NCI-H226 (cell line): ENCODE measurements at regions not wholly inside any gene's neighbourhood (a gene's known extent, or its start where the extent isn't known, plus 50 kb on each side); places are given as distances from the start of the nearest gene placed in this dataset.

Experiments
- DNase-seq: peaks from one replicate; pipeline ENCODE4 v3.0.0-alpha.2; 2015

GRCh38 chr7:106417273-106417902 lies 132.6 kb upstream of the NAMPT start:
- DNase-seq: no peak

GRCh38 chr7:106416430-106416829 lies 131.6 kb upstream of the NAMPT start:
- DNase-seq: no peak

- DNase-seq: peak; percentile 72
Observed at GRCh38 chr7:106415433-106415832, 130.7 kb upstream of the NAMPT start.

GRCh38 chr7:106413446-106413845 lies 128.7 kb upstream of the NAMPT start:
- DNase-seq: no peak

- DNase-seq: no peak
Observed at GRCh38 chr7:106405697-106406141, 120.9 kb upstream of the NAMPT start.

DNA sequence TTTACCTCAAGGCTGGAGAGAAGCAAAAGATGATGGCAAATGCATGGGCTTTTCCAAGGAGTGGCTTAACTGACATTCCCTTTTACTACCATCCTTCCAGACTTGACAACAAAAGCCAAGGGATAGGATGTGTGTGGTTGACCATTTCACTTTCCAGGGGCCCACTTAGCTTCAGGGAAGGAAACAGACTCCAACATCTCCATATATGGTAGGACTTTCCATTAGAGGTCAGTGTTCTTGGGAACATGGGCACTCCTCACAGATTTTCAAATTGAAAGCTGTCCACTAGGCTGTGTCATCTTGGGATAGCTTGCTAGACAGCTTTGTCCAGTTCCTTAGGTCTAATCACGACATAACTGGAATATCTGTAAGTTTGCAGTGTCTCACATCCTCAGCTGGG lies 118.1 kb upstream of the NAMPT start:
- no peak for DNase-seq

- no peak for DNase-seq
Observed at GRCh38 chr7:106400923-106401322, 116.1 kb upstream of the NAMPT start.

DNA sequence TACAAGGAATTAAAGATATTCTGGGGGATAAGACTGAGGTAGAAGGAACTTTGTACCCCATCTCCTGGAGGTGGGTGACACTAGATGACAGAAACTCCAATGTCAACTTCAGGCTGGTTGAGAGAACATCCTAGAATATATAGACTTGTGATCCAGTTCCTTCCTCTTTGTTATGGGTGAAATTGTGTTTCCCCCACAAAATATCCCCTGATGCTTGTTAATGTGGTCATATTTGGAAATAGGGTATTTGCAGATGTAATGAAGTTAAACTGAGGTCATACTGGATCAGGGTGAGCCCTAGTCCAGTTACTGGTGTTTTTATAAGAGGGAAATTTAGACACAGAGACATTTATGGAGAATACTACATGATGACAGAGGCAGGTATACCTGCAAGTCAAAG lies 114.0 kb upstream of the NAMPT start:
- DNase-seq: no peak

DNA sequence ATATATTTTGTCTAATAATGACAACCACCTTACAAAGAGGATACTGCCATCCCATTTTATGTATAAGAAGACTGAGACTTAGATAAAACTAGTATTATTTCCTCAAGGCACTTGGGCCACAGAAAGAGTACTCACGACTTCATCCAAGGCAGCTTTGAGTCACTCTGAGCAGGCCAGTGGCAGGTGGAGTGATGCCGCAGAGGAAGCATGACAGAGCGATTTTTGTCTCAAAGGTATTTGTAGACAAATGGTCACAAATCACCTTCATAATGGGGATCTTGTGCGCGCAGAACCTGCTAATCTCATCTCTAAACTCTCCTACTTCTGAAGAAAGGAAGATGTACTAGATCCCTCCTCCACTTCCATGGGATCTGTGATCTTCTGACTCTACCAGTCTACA lies 113.2 kb upstream of the NAMPT start:
- DNase-seq: no peak

DNA sequence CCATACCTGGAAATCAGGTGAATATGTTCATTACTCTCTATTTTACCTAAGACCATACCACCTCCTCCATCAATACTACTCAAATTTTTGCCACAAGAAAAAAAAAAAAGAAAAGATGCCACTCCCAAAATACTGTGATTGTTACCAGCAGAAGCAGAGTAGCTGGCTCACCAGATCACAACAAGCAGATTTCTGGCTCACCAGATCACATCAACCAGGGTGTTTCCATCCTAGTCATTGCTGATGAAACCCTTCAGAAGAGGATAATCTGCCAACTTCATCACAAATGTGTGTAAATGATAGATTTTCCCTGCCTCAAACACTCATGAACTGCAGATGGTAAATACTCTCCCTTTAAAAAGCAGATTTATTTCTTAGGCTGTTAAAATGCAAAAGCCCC lies 109.7 kb upstream of the NAMPT start:
- DNase-seq: no peak

DNA sequence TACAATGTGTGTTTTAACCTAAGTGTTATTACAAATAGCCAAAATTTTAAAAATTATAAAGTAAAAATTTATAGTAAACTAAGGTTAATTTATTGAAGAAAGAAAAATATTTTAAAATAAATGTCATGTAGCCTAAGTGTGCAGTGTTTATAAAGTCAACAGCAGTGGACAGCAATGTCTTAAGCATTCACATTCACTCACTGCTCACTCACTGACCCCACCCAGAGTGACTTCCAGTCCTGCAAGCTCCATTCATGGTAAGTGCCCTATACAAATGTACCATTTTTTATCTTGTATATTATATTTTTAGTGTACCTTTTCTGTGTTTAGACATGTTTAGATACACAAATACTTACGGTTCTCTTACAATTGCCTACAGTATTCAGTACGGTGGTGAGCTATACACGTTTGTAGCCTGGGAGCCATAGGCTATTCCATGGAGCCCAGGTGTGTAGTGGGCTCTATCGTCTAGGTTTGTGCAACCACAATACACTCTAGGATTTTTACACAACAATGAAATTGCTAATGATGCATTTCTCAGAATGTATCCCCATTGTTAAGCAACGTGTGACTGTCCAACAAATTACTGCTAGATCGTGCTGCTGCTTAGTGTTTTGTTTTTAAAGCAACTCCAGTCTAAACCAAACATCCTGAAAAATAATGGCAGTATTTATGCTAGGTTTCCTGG lies 108.9 kb upstream of the NAMPT start:
- DNase-seq: no peak

DNA sequence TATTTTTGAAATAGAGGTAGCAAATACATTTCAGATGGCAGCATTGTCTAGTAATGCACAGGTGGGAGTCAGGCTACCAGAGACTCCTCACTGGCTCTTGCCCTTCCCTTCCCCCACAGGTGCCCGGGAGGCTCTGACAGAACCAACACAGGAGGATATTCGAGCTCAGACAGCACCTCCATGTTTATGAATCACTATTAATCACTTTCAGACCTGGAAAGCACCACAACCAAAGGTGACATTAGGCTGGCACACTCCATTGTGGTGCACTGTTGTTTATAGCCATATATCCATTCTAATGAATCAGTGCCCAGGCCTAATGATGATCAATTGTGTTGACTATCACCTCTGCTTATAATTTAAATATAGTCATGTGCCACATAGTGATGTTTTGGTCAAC lies 107.8 kb upstream of the NAMPT start:
- no peak for DNase-seq

DNA sequence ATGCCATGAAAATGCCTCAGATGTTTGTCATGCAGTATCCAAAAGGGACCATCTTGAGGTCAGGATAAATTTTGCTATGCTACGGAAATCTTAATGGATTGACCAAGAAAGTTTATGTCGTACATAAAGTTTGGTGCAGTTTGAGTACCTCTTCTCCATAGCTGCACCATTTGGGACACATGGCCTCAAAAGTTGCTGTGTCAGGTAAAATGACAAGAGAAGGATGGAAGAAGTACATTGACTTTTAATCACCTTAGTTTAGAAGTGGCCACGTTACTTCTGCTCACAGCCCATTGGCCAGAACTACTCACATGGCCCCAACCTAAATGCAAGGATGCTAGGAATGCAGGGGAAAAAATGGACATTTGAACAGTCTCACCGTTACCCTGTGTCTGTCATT lies 107.4 kb upstream of the NAMPT start:
- no peak for DNase-seq

GRCh38 chr7:106386958-106387357 lies 102.2 kb upstream of the NAMPT start:
- no peak for DNase-seq

GRCh38 chr7:106384373-106384772 lies 99.6 kb upstream of the NAMPT start:
- no peak for DNase-seq

GRCh38 chr7:106382929-106383328 lies 98.1 kb upstream of the NAMPT start:
- DNase-seq: no peak

GRCh38 chr7:106382129-106382528 lies 97.3 kb upstream of the NAMPT start:
- DNase-seq: no peak

GRCh38 chr7:106381252-106381651 lies 96.5 kb upstream of the NAMPT start:
- no peak for DNase-seq

- no peak for DNase-seq
Observed at GRCh38 chr7:106377847-106378361, 93.1 kb upstream of the NAMPT start.

DNA sequence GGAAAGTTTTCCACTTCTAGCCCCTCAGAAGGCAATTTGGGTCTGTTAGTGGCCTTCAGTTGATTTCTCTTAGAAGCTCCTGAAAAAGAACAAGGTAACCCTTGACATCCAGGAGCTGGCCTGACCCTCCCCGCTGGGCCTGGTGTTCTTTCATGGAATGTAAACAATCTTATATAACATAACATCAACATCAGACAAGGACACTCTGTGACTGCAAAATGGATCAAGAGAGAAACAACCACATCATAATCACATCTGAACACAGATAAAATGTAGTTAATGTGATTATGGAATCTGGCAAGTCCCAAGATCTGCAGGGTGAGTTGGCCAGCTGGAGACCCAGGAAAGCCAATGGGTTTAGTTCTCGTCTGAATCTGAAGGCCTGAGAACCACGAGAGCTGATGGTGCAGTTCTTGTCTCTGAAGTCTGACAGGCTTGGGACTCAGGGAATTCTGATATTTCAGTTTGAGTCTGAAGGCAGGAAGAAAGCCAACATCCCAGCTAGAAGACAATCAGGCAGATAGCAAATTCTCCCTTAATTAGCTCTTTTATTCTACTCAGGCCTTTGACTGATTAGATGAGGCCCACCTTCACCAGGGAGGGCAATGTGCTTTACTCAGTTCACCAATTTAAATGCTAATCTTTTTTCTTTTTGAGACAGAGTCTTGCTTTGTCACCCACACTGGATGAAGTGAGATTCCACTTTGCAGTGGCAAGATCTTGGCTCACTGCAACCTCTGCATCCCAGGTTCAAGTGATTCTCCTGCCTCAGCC lies 91.4 kb upstream of the NAMPT start:
- DNase-seq: no peak

DNA sequence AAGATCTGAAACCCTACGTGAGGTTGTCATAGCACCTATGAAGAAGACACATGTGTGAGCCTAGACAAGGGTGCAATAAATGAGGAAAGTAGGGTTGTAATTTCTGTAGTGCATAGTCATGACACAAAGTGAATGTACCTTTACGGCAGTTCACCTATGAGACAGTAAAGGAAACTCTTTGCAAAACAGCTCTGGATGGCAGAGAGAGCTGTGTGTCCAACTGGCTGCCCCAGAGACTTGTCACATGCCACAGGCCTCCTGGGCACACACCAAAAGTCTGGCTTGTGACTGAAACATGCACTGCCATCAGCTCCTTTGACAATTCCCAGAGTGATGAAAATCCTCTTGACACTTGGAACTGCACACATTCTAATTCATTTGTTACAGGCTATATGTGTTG lies 90.7 kb upstream of the NAMPT start:
- DNase-seq: no peak

- no peak for DNase-seq
Observed at GRCh38 chr7:106374437-106374836, 89.7 kb upstream of the NAMPT start.

- DNase-seq: no peak
Observed at GRCh38 chr7:106372595-106373318, 88.0 kb upstream of the NAMPT start.
